DND-41 (cell line): ENCODE measurements at regions not wholly inside any gene's neighbourhood (a gene's known extent, or its start where the extent isn't known, plus 50 kb on each side); places are given as distances from the start of the nearest gene placed in this dataset.
"Not testable (repeated sequence)": the region's sequence is repeated elsewhere in the genome, so short reads cannot be mapped to it uniquely, and the experiment has no call there.

Experiments used
- EZH2 ChIP-seq: IDR thresholded peaks from 3 replicates; pipeline ENCODE4 v1.6.1; 2012; ENCODE audit warnings: borderline replicate concordance, low read depth, mild to moderate bottlenecking, moderate library complexity, low read length, inconsistent platforms; ENCODE audit not compliant: severe bottlenecking
- TF ChIP-seq, protein P1 (sequence below): IDR thresholded peaks from 2 replicates; pipeline ENCODE4 v1.5.1; 2012; ENCODE audit warnings: borderline replicate concordance, low read length, moderate library complexity, mild to moderate bottlenecking; ENCODE audit not compliant: poor library complexity, severe bottlenecking; ENCODE audit errors: extremely low read depth

DNA sequence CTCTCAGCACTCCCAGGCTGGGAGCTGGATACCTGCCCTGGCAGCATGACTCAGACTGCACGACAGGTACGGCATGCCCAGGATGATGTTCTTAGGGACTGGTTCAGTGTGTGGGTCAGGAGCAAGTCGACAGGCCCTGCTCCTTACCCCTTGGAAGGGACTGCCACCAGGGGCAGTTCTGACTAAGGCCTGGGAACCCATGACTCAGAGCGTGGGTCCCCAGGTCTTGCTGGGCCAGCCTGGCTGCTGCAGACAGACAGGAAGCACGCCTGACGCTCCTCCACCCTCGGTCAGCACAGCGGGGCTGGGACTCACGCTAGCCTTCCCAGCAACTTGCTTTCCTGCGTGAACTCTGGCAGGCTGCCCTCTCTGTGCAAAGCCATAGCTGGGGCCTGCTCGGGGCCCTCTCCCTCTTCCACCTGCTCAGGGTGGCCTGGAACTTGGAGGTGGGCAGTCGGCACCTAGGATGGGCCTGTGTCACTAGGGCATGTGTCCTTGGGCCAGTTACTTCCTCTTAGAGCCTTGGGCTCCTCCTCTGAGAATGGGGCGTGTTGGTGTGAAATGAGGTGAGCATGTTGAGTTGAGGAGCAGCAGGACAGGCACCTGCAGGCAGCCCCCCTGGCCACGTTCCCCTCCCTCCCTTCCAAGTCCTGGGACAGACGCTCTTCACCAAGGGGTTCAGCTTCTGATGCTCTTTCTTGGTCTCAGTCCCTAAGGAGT lies 127.0 kb upstream of the AKAP13 start:
- TF ChIP-seq, protein P1, sequence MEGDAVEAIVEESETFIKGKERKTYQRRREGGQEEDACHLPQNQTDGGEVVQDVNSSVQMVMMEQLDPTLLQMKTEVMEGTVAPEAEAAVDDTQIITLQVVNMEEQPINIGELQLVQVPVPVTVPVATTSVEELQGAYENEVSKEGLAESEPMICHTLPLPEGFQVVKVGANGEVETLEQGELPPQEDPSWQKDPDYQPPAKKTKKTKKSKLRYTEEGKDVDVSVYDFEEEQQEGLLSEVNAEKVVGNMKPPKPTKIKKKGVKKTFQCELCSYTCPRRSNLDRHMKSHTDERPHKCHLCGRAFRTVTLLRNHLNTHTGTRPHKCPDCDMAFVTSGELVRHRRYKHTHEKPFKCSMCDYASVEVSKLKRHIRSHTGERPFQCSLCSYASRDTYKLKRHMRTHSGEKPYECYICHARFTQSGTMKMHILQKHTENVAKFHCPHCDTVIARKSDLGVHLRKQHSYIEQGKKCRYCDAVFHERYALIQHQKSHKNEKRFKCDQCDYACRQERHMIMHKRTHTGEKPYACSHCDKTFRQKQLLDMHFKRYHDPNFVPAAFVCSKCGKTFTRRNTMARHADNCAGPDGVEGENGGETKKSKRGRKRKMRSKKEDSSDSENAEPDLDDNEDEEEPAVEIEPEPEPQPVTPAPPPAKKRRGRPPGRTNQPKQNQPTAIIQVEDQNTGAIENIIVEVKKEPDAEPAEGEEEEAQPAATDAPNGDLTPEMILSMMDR, result not testable (repeated sequence)
- not testable (repeated sequence) for TF ChIP-seq EZH2
